DND-41 (cell line): ENCODE measurements at regions not wholly inside any gene's neighbourhood (a gene's known extent, or its start where the extent isn't known, plus 50 kb on each side); places are given as distances from the start of the nearest gene placed in this dataset.

ENCODE experiments used
- ATAC-seq: fragments of 200-7000 bp; cut with Tn5 transposase; 3 replicates; pipeline ENCODE4 v1.9.1; 2021; ENCODE audit warnings: low read depth; ENCODE audit not compliant: insufficient read depth
- DNase-seq: peaks from one replicate; pipeline ENCODE4 v3.0.0-alpha.2; 2020
- H2AFZ ChIP-seq: 2 replicates; pipeline ENCODE4 v1.6.0; 2012; ENCODE audit warnings: low read depth, low read length
- H3K27ac ChIP-seq: 2 replicates; pipeline ENCODE4 v1.5.1; 2012; ENCODE audit warnings: low read length, inconsistent platforms
- H3K27me3 ChIP-seq: fragments of 200-600 bp; sonication (generic); 2 replicates; pipeline ENCODE4 v1.6.0; 2012; ENCODE audit warnings: low read length, mild to moderate bottlenecking, inconsistent platforms; ENCODE audit not compliant: insufficient read depth, poor library complexity
- H3K36me3 ChIP-seq: 2 replicates; pipeline ENCODE4 v1.5.1; 2012; ENCODE audit warnings: low read length, inconsistent platforms; ENCODE audit not compliant: insufficient read depth
- H3K4me1 ChIP-seq: 2 replicates; pipeline ENCODE4 v1.5.1; 2012; ENCODE audit warnings: mild to moderate bottlenecking, low read length; ENCODE audit not compliant: insufficient read depth
- H3K4me2 ChIP-seq: 2 replicates; pipeline ENCODE4 v1.6.0; 2012; ENCODE audit warnings: mild to moderate bottlenecking, moderate library complexity, low read length, inconsistent platforms; ENCODE audit not compliant: insufficient read depth
- H3K4me3 ChIP-seq, 2 experiments: fragments of 200-600 bp in 1 of 2; shearing (Covaris generic) in 1 of 2; 2 replicates each; pipeline ENCODE4 v1.5.1; 2012 to 2016; ENCODE audit warnings: inconsistent platforms in 2 of 2, low read length in 2 of 2, mild to moderate bottlenecking in 2 of 2, low read depth in 1 of 2, moderate library complexity in 1 of 2
- H3K79me2 ChIP-seq: 2 replicates; pipeline ENCODE4 v1.6.0; 2012; ENCODE audit warnings: low read length, inconsistent platforms; ENCODE audit not compliant: insufficient read depth
- H3K9ac ChIP-seq: 2 replicates; pipeline ENCODE4 v1.6.0; 2012; ENCODE audit warnings: low read depth, mild to moderate bottlenecking, inconsistent platforms, low read length, moderate library complexity
- H3K9me3 ChIP-seq: 2 replicates; pipeline ENCODE4 v1.5.1; 2012; ENCODE audit warnings: low read length, moderate library complexity, mild to moderate bottlenecking, inconsistent platforms; ENCODE audit not compliant: insufficient read depth, severe bottlenecking
- H4K20me1 ChIP-seq: 2 replicates; pipeline ENCODE4 v1.6.0; 2012; ENCODE audit warnings: low read length; ENCODE audit not compliant: insufficient read depth
- EZH2 ChIP-seq: IDR thresholded peaks from 3 replicates; pipeline ENCODE4 v1.6.1; 2012; ENCODE audit warnings: borderline replicate concordance, low read depth, mild to moderate bottlenecking, moderate library complexity, low read length, inconsistent platforms; ENCODE audit not compliant: severe bottlenecking
- TF ChIP-seq, protein P1 (sequence below): IDR thresholded peaks from 2 replicates; pipeline ENCODE4 v1.5.1; 2012; ENCODE audit warnings: borderline replicate concordance, low read length, moderate library complexity, mild to moderate bottlenecking; ENCODE audit not compliant: poor library complexity, severe bottlenecking; ENCODE audit errors: extremely low read depth

DNA sequence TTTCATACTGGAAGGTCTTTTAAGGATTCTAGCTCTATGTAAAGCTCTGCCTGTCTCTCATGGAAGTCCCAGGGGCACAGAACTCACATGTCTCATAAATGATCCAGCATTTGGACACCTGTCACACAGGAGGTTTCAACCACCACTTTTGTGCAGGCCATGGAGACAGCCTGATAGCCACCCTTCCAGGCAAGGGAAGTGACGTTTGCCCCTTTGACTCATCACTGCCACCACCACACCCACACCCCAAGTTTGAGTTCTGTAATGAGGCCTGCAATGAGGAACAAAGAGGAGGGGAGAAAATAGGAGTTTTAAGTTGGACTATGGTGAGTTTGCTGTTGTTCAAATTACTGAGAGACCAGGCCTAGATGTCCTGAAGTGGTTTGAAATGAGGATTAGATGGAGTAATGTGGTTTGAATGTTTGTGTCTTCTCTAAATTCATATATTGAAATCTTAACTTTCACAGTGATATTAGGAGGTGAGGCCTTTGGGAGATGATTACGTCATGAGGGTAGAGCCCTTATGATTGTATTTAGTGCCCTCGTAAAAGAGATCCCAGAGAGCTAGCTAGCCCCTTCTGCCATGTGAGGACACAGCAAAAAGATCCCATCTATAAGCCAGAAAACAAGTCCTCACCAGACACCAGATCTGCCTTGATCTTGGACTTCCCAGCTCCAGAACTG lies 175.3 kb upstream of the EPHA4 start:
- no peak overlapping the region for H3K27ac ChIP-seq
- H2AFZ ChIP-seq: no peak overlapping the region
- no peaks in the 10 kb centered on the region for H3K79me2 ChIP-seq
- DNase-seq (no peak), ATAC-seq (no peak)
- no peak overlapping the region for H3K9ac ChIP-seq
- no peak overlapping the region for H3K4me2 ChIP-seq
- TF ChIP-seq, protein P1, sequence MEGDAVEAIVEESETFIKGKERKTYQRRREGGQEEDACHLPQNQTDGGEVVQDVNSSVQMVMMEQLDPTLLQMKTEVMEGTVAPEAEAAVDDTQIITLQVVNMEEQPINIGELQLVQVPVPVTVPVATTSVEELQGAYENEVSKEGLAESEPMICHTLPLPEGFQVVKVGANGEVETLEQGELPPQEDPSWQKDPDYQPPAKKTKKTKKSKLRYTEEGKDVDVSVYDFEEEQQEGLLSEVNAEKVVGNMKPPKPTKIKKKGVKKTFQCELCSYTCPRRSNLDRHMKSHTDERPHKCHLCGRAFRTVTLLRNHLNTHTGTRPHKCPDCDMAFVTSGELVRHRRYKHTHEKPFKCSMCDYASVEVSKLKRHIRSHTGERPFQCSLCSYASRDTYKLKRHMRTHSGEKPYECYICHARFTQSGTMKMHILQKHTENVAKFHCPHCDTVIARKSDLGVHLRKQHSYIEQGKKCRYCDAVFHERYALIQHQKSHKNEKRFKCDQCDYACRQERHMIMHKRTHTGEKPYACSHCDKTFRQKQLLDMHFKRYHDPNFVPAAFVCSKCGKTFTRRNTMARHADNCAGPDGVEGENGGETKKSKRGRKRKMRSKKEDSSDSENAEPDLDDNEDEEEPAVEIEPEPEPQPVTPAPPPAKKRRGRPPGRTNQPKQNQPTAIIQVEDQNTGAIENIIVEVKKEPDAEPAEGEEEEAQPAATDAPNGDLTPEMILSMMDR: no peak
- no peak for TF ChIP-seq EZH2
- no peaks in the 10 kb centered on the region for H3K9me3 ChIP-seq
- no peaks in the 10 kb centered on the region for H3K36me3 ChIP-seq
- no peak overlapping the region for H3K4me3 ChIP-seq
- H4K20me1 ChIP-seq: no peaks in the 10 kb centered on the region
- no peaks in the 10 kb centered on the region for H3K4me1 ChIP-seq
- H3K27me3 ChIP-seq: no peaks in the 10 kb centered on the region

DNA sequence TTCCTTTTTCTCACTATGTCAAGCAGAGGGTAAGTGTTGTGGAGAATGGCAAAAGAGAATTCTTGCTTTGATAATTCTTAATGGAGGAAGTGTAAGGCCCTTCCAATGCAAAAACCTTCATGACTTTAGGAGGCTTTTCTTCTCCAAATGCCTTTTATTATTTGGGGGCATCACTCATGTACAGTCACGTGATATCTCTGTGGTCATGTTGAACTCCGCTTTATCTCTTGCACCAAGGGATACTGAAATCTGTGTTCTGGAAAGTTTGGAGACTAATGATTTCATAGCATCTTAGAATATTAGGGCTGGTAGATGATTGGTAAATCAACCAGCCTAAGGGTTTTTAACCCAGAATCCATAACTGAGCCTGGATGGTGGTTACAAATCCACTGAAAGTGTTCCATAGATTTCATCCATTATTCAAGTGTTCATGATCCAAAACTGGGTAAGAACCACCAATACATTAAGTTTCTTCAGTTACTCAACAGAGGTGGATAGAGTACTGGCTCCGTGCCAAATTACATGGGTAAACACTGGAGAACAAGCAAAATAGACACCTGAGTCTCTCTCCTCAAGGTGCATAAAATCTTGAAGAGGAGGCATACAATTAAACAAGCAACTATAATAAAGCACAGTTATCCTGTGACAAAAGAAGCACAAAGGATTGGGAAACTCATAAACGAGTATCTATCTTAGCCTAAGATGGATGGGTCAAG lies 169.6 kb upstream of the EPHA4 start:
- TF ChIP-seq, protein P1: no peak
- TF ChIP-seq EZH2: no peak
- Histone ChIP-seq H3K4me3 (no peak overlapping the region), H3K27ac (no peak overlapping the region), H2AFZ (no peak overlapping the region), H3K27me3 (no peaks in the 10 kb centered on the region), H3K79me2 (no peaks in the 10 kb centered on the region), H3K4me2 (no peak overlapping the region), H3K4me1 (no peaks in the 10 kb centered on the region), H3K9ac (no peak overlapping the region), H3K9me3 (no peaks in the 10 kb centered on the region), H4K20me1 (no peaks in the 10 kb centered on the region), H3K36me3 (no peaks in the 10 kb centered on the region)
- no peak for ATAC-seq
- no peak for DNase-seq

DNA sequence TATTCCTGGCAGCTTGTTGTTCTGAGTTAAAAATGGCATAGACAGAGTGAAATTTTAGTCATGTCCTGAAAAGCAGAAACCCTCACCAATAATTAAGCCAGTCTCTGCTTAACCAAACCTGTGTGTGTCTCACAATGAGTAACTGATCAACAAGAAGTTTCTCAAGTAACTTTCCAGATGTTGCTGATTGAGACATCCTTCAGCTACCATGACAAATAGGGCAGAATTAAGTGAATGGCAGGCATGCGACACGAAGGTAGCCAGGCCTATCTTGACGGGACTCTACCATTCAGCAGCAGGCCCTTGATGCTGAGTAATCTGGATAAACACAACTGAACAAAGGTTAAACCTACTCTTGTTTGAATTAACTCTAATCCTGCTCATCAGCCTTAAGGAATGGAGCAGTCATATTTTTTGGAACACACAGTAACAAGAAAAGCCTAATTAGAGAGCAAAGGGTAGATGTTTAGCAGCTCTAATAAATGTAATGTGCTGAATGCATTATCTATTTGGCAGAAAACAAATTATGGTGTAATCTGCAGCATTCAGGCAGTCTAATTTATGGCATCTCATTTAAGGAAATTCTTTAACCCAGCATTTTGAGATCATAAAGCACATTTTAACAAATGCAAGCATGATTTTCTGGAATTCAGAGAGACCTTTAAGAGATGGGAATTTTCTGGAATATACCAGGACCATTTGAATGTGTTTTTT lies 159.5 kb upstream of the EPHA4 start:
- no peak overlapping the region for H3K27ac ChIP-seq
- H3K4me2 ChIP-seq: no peak overlapping the region
- H3K9me3 ChIP-seq: no peaks in the 10 kb centered on the region
- H3K36me3 ChIP-seq: no peaks in the 10 kb centered on the region
- H3K27me3 ChIP-seq: no peaks in the 10 kb centered on the region
- H3K4me3 ChIP-seq: no peak overlapping the region
- H3K9ac ChIP-seq: no peak overlapping the region
- no peak for DNase-seq
- no peaks in the 10 kb centered on the region for H3K4me1 ChIP-seq
- no peak overlapping the region for H2AFZ ChIP-seq
- no peaks in the 10 kb centered on the region for H4K20me1 ChIP-seq
- ATAC-seq: no peak
- no peaks in the 10 kb centered on the region for H3K79me2 ChIP-seq
- no peak for TF ChIP-seq EZH2
- TF ChIP-seq, protein P1: no peak
